Suppressor macrophage treated with lipopolysaccharide for 4 hours (primary cell): ENCODE measurements at regions not wholly inside any gene's neighbourhood (a gene's known extent, or its start where the extent isn't known, plus 50 kb on each side); places are given as distances from the start of the nearest gene placed in this dataset.
"Not testable (repeated sequence)": the region's sequence is repeated elsewhere in the genome, so short reads cannot be mapped to it uniquely, and the experiment has no call there.

ENCODE experiments used
- DNase-seq: peaks from one replicate; pipeline ENCODE4 v3.0.0-alpha.2; 2020

DNA sequence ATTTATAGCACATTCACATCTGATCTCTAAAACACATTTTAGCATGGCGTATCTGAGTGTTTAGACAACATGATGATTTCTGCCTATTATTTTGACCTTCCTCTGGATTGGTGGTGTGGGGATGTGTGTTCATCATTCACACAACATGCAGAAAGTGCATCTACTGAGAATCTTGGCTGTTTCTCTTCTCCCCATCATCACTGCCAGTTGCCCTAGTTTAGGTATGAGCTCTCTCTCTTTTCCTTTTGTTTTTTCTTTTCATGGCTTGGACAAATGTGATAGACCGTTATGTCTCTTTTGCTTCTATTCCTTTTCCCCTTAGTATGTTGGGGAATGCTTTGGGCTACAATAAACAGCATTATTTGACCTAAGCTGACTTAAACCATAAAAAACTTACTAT is 239.2 kb upstream of the FZD8 start:
- no peak for DNase-seq

- no peak for DNase-seq
Observed at GRCh38 chr10:35876248-35876647, 234.2 kb upstream of the FZD8 start.

GRCh38 chr10:35875016-35875676 is 233.1 kb upstream of the FZD8 start:
- DNase-seq, result no peak

DNA sequence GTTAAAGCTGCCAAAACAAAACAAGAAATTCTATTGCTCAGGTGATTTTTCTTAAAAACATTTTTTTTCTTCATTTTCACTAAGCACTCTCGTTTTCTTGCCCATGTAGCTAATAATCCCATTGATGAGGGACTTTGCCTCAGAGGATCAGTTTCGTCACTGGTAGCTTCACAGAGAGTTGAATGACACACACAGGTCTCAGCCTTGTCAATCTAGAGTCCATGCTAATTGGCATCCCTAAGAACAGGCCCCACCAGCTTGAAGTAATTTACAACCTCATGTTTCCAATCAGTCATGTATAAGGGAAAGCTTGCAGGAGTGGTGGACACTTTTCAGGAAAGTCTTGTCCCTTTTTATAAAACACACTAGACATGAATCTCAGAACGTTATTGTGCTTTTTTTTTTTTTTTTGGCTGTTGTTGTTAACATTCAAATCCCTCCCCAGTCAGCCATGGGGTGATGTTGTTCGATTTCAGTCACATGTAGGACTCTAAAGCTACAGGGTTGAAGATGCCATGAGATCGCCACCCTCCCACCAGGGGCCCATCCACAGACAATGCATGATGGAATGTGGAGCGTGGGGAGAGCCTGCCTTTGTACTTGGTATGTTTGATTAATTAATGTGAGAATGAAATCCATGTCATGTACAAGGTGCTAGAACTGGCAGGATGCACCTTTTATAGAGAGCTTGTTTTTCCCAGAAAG is 232.4 kb upstream of the FZD8 start:
- no peak for DNase-seq

DNA sequence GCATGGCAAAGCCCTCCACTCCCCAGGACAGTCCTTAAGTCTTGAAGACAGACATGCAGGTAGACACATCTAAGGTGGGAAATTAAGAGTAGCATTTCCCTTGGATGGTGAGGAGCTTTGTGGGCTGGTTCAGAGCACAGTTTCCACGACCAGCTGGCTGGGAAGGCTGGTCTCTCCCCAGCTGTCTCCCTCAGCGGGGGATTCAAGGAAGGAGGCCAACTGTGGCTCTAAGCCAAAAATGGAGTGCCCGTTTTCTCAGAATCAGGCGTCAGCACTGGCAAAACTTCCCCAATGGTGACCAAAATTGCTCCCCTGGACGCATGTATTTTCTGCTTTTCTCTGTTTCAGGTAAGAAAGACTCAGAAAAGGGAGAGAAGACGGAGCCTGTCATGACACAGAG is 230.6 kb upstream of the FZD8 start:
- DNase-seq, result no peak

GRCh38 chr10:35870665-35871310 is 228.7 kb upstream of the FZD8 start:
- no peak for DNase-seq

DNA sequence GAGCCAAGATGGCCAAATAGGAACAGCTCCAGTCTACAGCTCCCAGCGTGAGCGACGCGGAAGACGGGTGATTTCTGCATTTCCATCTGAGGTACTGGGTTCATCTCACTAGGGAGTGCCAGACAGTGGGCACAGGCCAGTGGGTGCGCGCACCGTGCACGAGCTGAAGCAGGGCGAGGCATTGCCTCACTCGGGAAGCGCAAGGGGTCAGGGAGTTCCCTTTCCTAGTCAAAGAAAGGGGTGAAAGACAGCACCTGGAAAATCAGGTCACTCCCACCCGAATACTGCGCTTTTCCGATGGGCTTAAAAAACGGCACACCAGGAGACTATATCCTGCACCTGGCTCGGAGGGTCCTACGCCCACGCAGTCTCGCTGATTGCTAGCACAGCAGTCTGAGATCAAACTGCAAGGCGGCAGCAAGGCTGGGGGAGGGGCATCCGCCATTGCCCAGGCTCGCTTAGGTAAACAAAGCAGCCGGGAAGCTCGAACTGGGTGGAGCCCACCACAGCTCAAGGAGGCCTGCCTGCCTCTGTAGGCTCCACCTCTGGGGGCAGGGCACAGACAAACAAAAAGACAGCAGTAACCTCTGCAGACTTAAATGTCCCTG is 216.7 kb upstream of the FZD8 start:
- DNase-seq, result not testable (repeated sequence)

DNA sequence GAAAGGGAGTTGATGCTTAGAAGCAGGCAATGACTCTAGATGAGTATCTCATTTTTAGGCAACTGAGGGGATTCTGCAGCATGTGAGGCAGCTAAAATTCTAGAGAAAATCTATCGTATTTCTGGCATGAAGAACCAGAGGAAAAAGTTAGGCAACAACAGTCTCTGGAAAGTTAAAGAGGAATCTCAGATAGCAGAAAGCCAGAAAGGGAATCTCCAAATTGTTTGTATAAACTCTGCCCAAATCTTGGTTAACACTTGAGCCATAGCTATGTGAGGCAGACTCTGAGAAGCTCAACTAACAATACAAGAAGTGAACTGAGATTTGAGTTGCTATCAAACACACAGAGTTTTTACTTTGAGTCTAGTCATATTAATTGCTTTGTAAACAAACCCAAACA is 215.8 kb upstream of the FZD8 start:
- no peak for DNase-seq

GRCh38 chr10:35855155-35855947 is 213.3 kb upstream of the FZD8 start:
- no peak for DNase-seq

DNA sequence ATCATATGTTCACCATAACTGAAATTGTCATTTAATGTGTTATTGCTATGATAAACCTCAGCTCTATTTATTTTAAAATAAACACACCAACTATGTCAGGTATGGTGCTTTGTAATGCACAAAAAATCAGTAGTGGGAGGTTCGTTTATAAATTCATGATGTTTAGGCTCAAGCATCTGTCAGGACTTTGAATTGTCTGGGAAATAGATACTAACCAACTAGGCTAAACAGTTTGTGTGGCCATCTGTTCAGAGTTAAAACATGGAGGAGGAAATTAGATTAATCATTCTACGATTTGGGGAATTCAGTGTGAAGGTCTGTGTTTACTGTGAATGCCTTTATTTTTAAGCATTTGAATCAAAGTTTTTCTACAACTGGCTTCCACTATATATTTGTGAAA is 212.6 kb upstream of the FZD8 start:
- no peak for DNase-seq

- no peak for DNase-seq
Observed at GRCh38 chr10:35852721-35853120, 210.6 kb upstream of the FZD8 start.

GRCh38 chr10:35848412-35848811 is 206.3 kb upstream of the FZD8 start:
- no peak for DNase-seq

DNA sequence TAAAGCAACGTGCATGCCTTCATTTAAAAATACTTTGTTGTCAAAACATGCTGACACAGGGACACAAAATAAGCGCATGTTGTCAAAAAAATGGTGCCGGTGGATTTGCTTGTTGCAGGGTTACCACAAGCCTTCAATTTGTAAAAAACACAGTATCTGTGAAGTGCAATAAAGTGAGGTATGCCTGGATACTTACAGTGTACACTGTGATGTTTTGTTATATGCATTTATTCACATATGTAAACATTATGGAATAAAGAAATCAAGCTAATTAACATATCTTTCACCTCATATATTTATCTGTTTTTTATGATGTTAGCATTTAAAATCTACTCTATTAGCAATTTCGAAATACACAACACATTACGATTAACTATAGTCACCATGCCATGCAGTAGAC is 202.6 kb upstream of the FZD8 start:
- DNase-seq, result no peak

DNA sequence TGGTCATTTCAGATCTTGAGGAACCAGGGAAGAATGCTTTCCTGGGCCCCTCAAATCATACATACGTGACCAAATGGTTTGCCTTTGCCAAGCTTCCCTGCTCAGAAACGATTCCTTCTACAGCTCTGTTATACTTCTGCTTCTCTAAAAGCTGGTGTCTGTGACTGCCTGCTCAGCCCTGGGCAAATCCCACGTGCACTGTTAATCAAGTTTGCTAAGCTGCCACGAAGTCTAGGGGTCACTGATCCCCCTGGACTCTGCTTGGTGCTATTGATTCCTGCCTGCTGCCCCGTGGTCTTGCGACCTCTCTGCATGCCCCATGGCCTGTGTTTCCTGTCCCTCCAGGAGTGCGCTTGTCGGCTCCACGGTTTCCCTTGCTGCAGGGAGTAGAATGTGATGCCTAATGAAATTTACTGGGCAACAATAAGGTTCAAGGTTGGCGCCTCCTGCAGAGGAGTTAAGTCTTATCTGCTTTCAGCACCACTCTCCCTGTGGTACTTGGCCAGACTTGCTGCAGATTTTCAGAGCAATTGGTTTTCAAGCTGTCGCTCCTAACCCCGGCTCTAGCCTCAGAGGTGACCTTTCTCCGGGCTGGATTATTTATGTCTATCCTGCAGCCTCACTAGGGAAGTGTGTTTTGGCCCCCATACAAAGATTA is 201.6 kb upstream of the FZD8 start:
- no peak for DNase-seq

GRCh38 chr10:35838054-35838453 is 196.0 kb upstream of the FZD8 start:
- no peak for DNase-seq

GRCh38 chr10:35835545-35835944 is 193.4 kb upstream of the FZD8 start:
- no peak for DNase-seq

- no peak for DNase-seq
Observed at GRCh38 chr10:35834877-35835494, 192.9 kb upstream of the FZD8 start.

- DNase-seq, result no peak
Observed at GRCh38 chr10:35827783-35828182, 185.7 kb upstream of the FZD8 start.

DNA sequence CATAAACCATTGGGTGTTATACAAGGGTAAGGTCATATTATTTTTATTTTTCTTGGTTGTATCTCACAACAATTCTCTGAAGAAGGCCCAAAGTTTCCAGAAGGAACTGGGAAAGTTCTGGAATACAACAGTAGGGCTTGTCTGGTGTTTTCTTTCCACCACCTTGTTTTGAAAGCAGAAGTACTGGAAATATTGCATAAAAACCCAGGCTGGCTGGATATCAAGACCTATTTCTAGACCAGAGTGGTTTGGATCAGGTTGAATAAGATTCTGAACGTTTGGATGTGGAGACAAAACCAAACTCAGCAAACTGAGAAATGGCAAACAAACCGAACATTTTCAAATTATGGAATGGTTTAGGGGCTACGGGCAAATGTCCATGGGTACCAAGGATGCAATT is 182.6 kb upstream of the FZD8 start:
- DNase-seq, result no peak

- DNase-seq, result no peak
Observed at GRCh38 chr10:35822316-35822715, 180.2 kb upstream of the FZD8 start.

DNA sequence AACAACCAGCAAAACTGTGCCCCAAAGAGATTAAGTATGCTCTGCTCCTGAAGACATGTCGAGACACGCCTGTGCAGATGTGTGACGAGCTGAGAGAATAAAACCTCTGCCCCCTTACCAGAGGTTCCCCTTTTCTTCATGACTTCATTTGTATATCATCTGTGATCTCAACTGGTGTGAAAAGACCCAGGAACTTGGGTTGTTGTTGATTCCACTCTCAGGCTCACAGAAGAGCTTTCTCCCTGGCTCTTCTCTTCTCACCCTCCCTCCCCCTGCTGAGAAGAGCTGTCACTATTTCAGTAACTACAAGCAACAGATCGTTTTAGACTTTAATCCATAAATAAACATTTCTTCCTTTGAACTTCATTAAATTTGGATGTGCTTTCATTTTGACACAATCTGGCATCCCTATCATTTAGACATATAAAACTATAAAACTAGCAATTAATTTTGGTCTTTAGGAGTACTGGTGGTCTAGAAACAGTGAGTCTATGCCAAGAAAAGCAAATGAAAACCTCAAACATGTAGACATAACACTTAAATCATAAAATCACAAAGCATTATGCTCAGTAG is 179.3 kb upstream of the FZD8 start:
- DNase-seq, result no peak

DNA sequence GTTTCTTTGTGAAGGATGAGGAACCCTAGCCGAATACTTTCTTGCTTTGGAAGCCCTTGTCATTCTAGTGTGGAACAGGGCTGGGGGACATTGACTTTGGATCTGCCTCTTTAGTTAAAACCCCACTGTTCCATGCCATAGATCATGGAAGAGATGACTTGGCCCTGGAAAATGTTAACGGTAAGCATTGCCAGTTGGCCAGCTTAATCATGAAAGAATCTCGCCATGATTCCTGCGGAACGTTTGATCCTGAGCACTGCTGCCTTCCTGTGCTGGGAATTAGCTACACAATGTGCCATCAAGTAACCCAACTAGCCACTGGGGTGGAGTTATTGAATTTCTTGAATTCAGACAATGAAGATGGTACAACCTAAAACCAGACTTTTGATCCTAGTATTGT is 177.6 kb upstream of the FZD8 start:
- no peak for DNase-seq
